WI38 (cell line): ENCODE measurements at regions not wholly inside any gene's neighbourhood (a gene's known extent, or its start where the extent isn't known, plus 50 kb on each side); places are given as distances from the start of the nearest gene placed in this dataset.

Experiments used
- H3K4me3 ChIP-seq: 2 replicates; pipeline ENCODE4 v1.5.1; 2011; ENCODE audit warnings: low read depth, mild to moderate bottlenecking, control low read depth, low read length
- TF ChIP-seq, protein P1 (sequence below): IDR thresholded peaks from 2 replicates; pipeline ENCODE4 v1.5.1; 2012; ENCODE audit warnings: low read depth, mild to moderate bottlenecking, control low read depth, low read length

DNA sequence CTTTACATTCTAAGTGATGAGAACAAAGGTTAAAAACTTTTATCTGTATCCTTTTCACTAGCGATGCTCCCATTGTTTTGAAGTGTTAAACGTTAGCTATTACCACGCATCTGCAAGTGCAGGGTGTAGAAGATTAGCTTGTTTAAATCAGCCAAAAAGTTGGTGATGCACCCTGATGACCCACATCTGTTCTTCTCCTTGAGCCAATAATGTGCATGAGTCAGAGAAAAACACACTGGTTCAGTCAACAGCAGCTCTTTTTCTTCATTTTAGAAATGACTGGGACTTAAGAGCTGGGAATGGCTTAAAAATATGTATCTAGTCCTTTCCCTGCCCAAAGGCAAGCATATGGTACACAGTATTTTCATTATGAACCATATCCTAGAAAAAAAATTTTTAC is 323.5 kb upstream of the PDE3A start:
- H3K4me3 ChIP-seq = no peak overlapping the region
- TF ChIP-seq, protein P1, sequence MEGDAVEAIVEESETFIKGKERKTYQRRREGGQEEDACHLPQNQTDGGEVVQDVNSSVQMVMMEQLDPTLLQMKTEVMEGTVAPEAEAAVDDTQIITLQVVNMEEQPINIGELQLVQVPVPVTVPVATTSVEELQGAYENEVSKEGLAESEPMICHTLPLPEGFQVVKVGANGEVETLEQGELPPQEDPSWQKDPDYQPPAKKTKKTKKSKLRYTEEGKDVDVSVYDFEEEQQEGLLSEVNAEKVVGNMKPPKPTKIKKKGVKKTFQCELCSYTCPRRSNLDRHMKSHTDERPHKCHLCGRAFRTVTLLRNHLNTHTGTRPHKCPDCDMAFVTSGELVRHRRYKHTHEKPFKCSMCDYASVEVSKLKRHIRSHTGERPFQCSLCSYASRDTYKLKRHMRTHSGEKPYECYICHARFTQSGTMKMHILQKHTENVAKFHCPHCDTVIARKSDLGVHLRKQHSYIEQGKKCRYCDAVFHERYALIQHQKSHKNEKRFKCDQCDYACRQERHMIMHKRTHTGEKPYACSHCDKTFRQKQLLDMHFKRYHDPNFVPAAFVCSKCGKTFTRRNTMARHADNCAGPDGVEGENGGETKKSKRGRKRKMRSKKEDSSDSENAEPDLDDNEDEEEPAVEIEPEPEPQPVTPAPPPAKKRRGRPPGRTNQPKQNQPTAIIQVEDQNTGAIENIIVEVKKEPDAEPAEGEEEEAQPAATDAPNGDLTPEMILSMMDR = no peak

GRCh38 chr12:20047901-20048300 is 320.4 kb upstream of the PDE3A start:
- TF ChIP-seq, protein P1 = no peak
- no peak overlapping the region for H3K4me3 ChIP-seq

DNA sequence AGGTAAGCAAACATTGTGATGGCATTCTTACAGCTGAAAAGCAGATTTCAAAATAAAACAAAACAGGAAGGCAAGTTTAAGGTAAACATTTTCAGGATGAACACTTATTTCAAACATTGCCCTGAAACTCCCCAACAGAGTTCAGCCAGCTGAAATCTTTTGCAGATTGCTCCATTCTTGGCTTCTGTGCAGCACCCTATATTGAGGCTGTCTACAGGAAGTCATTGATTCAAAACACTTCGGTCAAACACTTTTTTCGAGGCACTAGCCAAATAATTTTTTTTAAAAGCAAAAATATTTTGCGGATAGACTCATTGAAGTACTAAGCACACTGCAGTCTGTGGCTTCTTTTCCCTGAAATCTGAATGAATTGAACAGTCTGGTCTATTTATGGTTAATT is 318.1 kb upstream of the PDE3A start:
- no peak overlapping the region for H3K4me3 ChIP-seq
- TF ChIP-seq, protein P1 = no peak

DNA sequence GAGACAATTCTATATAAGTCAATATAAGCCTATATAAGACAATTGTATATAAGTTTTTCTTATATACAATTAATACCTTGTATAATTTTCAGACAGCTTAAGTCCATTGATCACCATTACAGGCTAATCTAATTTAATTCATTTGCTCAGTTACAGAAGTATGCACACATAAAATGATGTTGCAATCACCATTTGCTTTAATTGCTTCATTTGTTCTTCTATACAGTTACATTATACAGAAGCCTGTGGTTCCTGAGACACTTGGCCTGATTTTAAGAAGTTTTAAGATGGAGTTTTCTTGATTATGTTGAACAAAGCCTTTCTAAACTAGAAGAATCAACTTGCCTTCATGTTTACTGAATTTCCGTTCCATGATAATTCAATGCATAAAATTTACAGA is 314.6 kb upstream of the PDE3A start:
- H3K4me3 ChIP-seq = no peak overlapping the region
- TF ChIP-seq, protein P1 = no peak

DNA sequence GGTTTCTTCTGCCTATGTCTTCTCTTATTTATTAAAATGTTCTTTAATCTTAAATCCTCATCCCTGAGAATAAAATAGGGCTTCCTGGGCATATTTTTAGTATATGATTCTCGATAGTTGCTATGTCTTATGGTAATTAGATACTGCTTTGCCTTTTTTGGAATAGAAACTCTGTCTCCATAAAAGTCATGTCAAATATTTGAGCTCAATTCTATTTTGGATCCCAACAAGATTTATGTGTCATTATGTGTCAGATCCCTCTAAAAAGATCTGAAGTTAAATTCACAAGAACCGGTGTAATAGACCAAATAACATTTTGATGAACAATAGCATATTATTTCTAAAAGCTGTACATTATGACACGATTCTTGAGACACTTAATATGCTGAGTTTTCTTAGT is 312.5 kb upstream of the PDE3A start:
- no peak overlapping the region for H3K4me3 ChIP-seq
- TF ChIP-seq, protein P1 = no peak

- no peak overlapping the region for H3K4me3 ChIP-seq
- TF ChIP-seq, protein P1 = no peak
Measured at GRCh38 chr12:20057398-20057797, 310.9 kb upstream of the PDE3A start.

DNA sequence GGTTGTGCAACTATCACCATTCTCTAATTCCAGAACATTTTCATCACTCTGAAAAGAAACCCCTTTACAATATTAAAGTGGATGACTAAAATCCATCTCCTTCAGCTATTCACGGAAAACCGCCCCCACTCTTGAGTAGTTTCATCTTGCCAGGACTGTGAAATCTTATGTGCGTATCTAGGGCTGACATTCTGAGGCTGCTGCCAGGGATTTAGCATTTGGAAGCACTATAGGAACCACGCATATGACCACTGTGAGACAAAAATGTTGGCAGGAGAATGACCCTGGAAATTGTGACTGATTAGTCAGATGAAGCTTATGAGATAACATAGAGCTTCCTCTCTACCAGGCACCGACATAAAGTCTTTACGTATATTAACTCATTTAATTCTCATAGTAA is 305.2 kb upstream of the PDE3A start:
- TF ChIP-seq, protein P1 = no peak
- H3K4me3 ChIP-seq = no peak overlapping the region

DNA sequence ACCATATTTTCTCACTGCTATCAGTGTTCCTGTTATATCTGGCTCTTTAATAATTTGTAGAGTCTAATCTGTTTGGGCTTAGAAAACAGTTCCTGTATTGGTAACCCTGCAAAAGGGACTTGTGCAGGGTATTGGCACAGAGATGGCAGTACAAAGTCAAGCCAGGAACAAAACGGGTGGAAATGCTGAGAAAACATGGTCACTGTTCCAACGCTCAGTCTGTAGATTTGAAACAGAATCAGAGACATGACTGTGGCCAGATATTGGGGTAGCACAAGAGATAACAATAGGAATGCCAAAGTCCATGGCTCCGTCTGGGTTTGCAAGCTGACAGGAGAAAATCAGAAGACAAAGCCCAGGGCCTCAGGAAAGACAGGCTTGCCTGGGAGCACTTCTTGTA is 290.7 kb upstream of the PDE3A start:
- no peak overlapping the region for H3K4me3 ChIP-seq
- TF ChIP-seq, protein P1 = no peak
